ENCODE measurements at regions not wholly inside any gene's neighbourhood (a gene's known extent, or its start where the extent isn't known, plus 50 kb on each side); places are given as distances from the start of the nearest gene placed in this dataset.

DNA sequence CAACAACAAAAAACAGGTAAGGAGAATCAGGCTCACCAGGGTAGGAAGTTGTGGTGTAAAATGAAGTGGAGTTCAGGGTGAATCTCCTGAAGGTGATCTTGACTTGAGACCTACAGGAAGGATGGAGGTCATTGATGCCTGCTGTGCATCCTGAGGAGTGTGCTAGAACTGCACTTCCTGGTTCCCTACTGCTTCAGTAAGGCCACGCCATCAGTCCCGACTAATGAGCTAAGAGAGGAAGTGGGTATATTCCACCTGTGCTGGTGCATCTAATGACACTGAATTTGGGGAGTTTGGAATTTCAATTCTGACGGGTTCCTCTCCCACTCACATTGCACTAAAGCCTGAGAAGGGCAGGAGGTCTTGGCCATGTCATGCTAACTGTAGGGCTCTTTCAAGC is 349.3 kb upstream of the SLC14A2 start:
- TF ChIP-seq, protein P1, sequence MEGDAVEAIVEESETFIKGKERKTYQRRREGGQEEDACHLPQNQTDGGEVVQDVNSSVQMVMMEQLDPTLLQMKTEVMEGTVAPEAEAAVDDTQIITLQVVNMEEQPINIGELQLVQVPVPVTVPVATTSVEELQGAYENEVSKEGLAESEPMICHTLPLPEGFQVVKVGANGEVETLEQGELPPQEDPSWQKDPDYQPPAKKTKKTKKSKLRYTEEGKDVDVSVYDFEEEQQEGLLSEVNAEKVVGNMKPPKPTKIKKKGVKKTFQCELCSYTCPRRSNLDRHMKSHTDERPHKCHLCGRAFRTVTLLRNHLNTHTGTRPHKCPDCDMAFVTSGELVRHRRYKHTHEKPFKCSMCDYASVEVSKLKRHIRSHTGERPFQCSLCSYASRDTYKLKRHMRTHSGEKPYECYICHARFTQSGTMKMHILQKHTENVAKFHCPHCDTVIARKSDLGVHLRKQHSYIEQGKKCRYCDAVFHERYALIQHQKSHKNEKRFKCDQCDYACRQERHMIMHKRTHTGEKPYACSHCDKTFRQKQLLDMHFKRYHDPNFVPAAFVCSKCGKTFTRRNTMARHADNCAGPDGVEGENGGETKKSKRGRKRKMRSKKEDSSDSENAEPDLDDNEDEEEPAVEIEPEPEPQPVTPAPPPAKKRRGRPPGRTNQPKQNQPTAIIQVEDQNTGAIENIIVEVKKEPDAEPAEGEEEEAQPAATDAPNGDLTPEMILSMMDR (IDR thresholded peaks at IDR 0.05): no peak
- TF ChIP-seq POLR2AphosphoS5 (IDR thresholded peaks at IDR 0.05; ENCODE audit: low read depth, low read length) (no peak), SIN3A (IDR thresholded peaks at IDR 0.05; ENCODE audit: borderline replicate concordance, insufficient read depth, low read depth, low read length) (no peak), REST (IDR thresholded peaks at IDR 0.05; ENCODE audit: insufficient read depth in 1 of 2, low read depth in 2 of 2, low read length in 1 of 2) (no peak), TCF7L2 (IDR thresholded peaks at IDR 0.05; ENCODE audit: low read depth, low read length) (no peak)

All from Panc1 (cell line).